ENCODE measurements at regions not wholly inside any gene's neighbourhood (a gene's known extent, or its start where the extent isn't known, plus 50 kb on each side); places are given as distances from the start of the nearest gene placed in this dataset.
"Not testable (repeated sequence)": the region's sequence is repeated elsewhere in the genome, so short reads cannot be mapped to it uniquely, and the experiment has no call there.

DNA sequence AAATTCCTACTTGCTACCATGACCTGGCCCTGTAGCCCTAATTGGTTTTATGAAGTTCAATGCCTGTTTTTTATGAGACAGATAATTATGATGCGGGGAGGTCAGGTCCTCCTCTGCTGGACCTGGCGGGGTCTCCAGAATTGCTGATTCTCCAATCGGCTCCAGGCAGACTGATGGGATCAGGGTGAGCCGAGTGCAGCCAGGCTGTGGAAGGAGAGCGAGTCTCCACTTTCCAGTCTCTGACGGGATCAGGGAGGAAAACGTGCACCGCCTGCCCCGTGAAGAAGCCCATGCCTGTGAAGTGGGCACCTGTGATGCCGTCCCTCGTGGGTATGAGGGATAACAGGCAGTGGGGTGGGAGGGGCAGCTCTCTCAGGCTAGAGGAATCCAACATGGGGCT lies 71.5 kb upstream of the HSPA9 start:
- no peak for DNase-seq

DNA sequence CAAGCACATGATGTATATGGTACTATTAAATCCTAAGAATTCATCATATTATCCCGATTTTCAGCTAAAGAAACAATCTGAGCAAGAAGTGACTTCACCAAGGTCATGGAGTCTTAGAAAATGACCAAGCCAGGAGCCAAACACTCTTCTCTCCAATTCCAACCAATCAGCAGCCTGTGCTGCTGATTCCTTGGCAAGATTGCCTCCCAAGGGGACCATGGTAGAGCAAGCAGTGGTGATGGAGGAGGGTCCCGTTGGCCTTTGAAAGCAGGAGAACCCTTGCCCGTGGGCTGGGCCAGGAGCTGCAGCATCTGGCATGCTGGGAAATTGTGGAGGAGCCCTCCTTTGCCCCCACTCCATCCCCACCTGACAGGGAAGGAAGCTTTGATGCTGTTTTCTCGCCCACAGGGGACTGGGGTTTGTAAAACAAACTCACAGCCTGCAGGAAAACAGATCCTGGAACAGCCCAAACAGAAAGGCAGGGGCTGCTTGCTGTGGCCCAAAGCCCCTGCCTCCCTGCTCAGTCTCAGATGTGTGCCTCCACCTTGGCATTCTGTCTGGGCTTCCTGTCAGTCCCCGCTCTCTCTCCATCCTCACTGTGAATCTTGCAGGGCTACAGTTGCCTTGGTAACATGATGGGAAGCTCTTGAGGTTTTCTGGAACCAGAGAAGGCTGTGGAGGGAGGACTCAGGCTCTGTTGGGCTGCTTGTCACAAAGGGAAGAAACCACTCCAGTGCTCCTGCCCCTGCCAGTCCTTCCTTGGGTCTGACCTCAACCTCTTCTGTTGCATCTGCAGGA lies 70.8 kb upstream of the HSPA9 start:
- no peak for DNase-seq

DNA sequence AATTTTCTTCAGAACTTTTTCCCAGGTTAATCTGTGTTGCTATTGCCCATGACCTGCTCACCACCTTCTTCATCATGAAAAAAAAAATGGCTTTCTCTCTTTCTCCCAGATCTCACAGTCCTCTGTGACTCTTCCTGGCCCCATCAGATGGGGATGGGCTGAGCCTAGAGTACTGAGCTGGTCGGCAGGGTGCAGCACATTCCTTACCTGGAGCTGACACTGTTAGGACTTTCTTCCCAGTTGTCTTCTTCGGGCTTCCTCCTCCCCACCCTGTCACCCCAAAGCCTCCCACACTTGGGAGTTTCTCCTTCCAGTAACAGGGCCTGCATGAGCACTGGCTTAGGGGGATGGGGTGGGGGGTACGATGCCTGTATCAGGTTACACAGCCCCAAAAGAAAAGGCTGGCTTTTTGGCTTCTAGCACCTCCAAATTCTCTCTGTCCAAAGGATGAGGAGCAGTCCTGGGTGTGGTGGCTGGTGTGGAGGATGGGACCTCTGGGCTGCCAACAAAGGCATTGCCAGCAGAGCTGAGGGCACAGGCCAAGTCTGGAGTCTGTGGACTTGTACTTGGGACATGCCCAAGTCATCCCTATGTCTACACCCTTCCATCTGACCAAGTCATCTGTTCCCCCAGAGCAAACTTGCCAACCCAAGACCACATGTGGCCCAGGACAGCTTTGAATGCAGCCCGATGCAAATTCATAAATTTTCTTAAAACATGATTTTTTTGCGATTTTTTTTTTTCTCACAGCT lies 68.0 kb upstream of the HSPA9 start:
- no peak for DNase-seq

DNA sequence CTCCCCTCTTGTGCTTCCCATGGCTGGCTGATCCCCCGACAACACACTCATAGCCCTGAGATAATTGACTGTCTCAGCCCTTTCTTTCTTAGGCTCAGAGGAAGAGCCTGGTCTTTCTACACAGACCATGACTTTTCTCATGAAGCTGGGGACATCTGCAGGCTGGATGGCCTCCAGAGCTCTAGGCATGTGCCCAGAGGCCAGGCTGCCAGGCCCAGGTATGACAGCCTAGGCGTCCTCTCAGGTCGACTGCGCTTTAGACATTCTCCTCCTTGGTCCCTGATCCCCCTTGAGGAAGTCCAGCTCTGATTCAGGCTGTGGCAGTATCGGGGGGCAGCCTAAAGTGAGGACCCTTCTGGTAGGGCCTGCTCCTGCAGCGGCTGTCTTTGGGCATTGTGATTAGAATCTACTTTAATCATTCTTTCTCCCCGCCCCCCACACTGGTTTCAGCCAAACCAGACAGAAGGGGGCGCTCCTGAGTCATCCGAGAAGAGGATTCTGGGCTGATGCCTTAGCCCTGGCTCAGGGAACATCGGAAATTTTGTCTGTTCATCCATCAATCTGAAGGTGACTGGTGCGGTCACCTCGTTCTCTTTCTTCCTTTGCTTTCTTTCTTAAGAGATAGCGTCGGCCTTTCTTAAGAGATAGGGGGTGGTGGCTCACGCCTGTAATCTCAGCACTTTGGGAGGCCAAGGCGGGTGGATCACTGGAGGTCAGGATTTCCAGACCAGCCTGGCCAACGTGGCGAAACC lies 66.5 kb upstream of the HSPA9 start:
- DNase-seq = peak; percentile 34

DNA sequence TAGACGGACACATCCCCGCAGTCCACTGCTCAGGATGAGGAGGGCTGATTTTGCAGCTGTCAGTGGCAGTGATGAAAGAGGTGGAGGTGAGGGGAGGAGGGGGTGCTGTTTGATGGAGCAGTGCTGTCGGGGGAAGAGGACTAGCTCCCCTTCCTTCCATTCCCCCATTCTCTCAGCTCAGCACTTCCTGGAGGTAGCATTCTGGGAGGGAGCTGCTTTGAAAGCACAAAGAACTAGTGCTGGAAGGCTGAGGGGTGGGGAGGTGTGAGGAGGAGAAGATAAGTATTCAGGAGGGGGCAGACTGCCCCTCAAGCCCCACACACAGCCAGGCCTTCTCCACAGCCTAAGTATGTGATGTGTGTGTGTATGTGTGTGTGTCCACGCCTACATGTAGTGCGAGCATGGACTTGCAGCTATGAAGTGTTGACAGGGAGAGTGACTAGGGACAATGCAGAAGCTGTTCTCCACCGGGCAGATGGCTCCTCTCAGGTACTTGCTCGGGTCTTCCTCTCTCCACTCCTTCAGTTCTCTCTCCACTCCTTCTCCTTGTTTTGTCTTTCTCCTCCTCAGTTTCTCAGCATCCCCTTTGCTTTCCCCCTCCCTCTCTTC lies 65.5 kb upstream of the HSPA9 start:
- DNase-seq = no peak

DNA sequence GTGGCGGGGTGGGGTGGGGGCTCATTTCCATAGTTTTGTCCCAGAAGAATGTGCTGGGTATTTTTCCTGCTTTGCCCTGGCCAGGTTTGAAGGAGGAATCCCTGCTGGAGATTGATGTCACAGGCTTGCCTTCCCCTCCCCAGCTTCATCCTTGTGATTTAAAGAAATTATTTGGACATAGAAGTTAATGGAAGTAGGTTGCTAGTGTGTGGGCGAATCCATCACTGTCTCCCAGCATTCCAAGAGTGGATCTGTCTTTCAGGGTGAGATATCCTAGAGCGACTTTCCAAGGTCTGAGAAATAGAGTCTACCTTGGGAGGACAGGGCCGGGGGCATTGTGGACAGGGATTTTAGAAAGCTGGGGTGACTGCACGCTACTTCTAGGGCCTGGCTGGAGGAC lies 64.9 kb upstream of the HSPA9 start:
- no peak for DNase-seq

DNA sequence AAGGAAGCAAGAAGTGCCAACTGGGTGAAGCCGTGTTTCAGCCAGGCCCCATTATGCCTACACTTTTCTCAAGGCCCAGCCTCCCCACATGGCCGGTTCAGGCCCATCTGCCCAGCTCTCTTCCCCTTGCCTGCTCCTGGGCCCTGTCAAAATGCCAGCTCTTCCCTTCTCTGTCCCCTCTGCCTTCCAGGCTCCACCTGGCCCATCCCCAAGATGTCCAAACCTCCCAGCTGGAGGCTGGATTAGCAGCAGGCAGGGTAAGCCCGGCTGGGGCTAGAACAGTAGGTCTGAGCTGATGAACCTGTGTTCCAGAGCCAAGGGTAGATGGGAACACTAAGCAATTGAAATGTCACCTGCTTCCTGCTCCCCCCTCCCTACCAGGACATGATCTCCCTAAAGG lies 64.1 kb upstream of the HSPA9 start:
- DNase-seq = no peak

DNA sequence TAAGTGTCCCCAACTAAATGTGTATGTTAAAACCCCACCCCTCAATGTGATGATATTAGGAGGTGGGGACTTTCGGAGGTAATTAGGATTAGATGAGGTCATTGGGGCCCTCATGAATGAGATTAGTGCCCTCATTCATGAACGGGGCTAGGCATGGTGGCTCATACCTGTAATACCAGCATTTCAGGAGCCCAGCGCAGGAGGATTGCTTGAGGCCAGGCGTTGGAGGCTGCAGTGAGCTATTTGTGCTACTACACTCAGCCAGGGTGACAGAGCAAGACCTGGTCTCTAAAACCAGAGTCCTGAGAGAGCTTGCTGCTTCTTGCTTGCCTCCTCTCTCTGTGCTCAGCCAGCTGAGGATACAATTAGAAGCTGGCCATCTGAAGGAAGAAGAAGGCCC lies 62.1 kb upstream of the HSPA9 start:
- no peak for DNase-seq

DNA sequence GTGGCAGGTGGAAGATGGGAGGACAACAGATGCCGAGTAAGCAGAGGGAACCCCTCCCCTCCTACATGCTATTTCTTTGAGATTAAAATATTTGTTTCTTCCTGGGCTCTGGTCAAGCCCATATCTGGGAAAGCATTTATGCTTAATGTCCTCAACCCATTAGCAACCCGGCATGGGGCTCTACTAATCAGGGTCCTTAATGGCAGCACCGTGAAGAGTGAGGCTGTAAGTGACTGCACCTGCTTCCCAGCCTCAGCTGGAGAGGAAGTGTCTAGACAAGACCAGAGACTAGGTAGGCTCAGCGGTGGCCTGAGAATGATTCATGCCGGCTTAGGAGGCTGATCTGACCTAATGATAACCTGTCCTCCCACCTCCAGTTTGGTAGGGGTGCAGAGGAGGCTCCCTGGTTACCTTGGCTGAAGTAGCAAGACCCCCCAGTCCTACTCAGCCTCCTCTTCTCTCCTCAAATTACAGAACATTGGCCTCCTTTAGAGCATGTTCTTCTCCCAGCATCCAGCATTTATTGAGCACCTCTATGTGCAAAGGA lies 61.3 kb upstream of the HSPA9 start:
- no peak for DNase-seq

DNA sequence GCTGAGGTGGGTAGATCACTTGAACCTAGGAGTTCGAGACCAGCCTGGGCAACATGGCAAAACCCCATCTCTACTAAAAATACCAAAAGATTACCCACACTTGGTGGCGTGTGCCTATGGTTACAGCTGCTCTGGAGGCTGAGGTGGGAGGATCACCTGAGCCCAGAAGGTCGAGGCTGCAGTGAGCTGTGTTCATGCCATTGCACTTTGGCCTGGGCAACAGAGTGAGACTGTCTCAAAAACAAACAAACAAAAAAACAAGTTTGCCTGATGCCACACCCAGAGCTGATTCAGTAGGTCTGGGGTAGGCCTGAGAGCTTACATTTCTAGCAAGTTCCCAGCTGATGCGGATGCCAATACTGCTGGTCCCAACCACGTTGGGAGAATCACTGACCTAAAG lies 60.5 kb upstream of the HSPA9 start:
- no peak for DNase-seq

DNA sequence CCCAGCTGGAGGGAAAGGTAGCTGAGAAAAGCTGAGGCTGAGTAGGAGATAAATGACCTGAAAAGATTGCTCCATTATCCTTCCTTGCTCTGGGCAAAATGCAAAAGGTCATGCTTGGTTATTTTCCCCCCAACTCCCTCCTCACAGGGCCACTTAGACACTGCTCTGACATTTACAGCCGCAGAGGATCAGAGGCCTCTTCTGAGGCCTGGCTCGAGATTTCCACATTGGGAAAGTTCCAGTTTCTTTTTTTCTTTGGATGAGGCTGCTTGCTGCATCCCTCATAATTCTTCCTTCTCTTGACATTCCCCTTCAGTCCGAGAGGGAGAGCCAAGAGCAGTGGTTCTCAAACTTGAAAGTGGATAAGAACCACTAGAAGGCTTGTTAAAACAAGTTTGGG lies 60.1 kb upstream of the HSPA9 start:
- DNase-seq = no peak

DNA sequence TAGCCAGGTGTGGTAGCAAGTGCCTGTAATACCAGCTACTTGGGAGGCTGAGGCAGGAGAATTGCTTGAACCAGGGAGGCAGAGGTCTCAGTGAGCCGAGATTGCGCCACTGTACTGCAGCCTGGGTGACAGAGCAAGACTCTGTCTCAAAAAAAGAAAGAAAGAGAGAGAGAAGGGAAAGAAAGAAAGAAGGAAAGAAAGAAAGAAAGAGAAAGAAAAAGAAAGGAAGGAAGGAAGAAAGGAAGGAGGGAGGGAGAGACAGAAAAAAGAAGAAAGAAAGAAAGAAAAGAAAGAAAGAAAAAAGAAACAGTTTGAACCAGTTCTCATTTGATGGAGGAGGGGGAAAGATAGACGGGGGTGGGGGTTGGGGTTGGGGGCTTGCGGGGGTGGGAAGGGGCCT lies 59.6 kb upstream of the HSPA9 start:
- not testable (repeated sequence) for DNase-seq

DNA sequence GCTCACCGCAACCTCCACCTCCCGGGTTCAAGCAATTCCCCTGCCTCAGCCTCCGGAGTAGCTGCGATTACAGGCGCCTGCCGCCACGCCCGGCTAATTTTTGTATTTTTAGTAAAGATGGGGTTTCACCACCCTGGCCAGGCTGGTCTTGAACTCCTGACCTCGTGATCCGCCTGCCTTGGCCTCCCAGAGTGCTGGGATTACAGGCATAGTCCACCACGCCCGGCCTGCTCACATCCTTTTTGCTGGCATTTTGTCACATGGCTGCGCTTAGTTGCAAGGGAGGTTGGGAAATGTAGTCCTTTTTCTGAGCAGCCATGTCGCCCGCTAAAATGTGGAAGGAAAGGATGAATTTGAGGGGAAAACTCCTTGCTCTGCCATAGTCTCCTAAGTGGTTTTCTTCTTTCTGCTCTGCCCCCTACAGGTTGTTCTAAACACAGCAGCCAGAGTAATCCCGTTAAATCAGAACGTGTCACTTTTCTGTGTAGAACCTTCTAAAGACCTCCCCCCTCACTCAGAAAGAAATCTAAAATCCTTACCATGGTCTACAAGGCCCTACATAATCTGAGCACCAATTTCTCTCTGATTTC lies 57.8 kb upstream of the HSPA9 start:
- no peak for DNase-seq

DNA sequence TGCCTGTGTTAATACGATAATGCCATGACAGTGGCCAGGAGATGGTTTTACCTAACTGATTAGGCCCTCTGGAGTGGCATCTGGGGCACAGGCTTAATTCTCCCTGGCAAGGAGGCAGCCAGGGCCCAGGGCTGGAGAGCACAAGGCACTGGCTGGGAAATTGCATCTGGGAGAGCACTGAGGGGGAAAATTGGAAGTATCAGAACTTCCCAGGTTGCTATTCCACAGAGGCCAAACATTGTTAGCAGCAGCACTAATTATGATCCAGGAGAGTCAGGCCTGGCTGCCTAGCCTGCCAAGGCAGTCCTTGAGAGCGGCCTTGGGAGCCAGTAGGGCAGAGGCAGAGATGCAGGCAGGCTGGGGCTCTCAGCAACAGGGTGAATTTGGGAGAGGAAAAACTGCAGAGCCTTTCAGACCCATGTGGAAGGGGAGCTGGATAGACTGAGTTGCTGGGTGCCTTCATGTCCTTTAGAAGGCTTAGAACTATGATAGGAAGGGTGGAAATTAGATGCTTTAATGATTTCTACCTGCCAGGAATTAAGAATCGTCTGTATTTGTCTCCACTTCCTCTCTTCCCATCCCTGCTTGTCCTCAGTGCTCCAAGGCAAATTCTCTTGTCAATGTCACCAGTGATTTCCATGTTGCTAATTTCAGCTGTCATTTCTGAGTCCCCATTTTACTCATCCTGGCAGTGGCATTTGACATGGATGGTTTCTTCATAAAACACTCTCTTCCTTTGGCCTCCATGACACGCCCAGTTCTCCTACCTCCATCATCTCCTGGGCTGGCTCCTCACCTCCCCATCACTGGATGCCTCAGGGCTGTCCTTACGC lies 56.1 kb upstream of the HSPA9 start:
- no peak for DNase-seq

DNA sequence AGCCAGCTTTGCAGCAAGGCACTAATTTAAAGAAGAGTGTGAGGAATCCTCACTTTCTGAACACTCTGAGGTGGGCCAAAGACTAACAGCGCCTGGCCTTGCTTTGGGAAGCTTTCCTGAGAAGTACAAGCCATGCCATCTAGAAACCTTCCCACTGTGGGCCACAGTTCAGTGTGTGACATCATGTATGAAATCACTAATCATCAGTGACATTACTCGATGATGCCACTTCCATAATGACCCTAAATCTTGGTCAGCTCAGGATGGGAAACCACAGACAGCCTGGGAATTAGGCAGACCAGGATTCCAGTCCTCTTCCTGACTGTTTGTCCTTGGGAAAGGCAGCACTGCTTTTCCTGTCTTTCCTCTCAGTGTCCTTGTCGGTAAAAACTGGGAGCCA lies 54.2 kb upstream of the HSPA9 start:
- no peak for DNase-seq

DNA sequence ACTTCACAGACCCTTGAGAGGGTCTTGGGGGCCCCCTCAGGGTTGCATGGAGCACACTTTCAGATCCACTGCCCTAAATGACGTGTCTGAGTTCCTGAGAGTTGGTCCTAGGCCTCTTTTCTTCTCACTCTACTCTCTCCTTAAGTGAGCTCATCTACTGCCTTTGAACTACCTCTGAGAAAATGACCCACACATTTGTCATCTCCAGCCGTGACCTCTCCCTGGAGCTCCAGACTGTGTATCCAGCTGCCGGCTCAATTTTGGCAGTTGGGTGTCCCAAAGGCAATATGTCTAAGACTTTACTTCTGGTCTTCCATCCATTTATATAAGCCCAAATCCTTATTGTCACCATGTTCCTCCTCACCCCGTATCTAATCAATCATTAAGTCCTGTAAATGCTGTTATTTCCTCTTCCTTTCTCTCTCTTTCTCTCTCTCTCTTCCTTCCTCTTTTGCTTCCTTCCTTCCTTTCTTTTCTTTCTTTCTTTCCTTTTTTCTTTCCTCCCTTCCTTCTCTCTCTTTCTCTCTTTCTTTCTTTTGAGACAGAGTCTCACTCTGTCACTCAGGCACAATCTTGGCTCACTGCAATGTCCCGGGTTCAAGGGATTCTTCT lies 51.2 kb upstream of the HSPA9 start:
- DNase-seq = no peak

DNA sequence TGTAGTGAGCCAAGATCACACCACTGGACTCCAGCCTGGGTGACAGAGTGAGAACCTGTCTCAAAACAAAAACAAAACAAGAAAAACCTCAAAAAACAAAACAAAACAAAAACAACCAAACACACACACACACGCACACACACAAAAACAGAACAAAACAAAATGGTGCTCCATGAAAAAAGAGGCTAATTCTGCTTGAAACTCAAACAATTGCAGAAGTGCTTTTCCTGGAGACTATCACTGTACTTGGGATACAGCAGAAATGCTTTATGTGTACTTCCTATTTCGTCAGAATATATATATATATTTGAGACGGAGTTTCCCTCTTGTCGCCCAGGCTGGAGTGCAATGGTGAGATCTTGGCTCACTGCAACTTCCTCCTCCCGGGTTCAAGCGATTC lies 49.9 kb upstream of the HSPA9 start:
- no peak for DNase-seq

All from activated effector memory CD4-positive, alpha-beta T cell treated with Interleukin-2 at 50 U/mL for 16 hours (primary cell).